Dendritic cell treated with granulocyte-macrophage colony-stimulating factor and Interleukin-4, amounts not matched to agents 40 ng/mL and 50 ng/mL, for 4 days (primary cell): ENCODE measurements at regions not wholly inside any gene's neighbourhood (a gene's known extent, or its start where the extent isn't known, plus 50 kb on each side); places are given as distances from the start of the nearest gene placed in this dataset.

Source experiments
- H3K27ac Mint-ChIP-seq: one replicate; pipeline ENCODE4 v1.8.0; 2022; ENCODE audit warnings: mild to moderate bottlenecking, mixed read lengths
- H3K27me3 Mint-ChIP-seq: one replicate; pipeline ENCODE4 v1.8.0; 2022; ENCODE audit warnings: mild to moderate bottlenecking, mixed read lengths
- H3K36me3 Mint-ChIP-seq: one replicate; pipeline ENCODE4 v1.8.0; 2022; ENCODE audit warnings: low read depth, mixed read lengths
- H3K4me1 Mint-ChIP-seq: one replicate; pipeline ENCODE4 v1.8.0; 2022; ENCODE audit warnings: low read depth, mixed read lengths
- H3K4me3 Mint-ChIP-seq: one replicate; pipeline ENCODE4 v1.8.0; 2022; ENCODE audit warnings: mild to moderate bottlenecking, moderate library complexity, mixed read lengths
- H3K9me3 Mint-ChIP-seq: one replicate; pipeline ENCODE4 v1.8.0; 2022; ENCODE audit warnings: mixed read lengths
- intact Hi-C: fragments of 100-400 bp; cut with micrococcal nuclease; formaldehyde crosslinking; loops from one replicate; pipeline ENCODE4 v1.15.0; 2022

DNA sequence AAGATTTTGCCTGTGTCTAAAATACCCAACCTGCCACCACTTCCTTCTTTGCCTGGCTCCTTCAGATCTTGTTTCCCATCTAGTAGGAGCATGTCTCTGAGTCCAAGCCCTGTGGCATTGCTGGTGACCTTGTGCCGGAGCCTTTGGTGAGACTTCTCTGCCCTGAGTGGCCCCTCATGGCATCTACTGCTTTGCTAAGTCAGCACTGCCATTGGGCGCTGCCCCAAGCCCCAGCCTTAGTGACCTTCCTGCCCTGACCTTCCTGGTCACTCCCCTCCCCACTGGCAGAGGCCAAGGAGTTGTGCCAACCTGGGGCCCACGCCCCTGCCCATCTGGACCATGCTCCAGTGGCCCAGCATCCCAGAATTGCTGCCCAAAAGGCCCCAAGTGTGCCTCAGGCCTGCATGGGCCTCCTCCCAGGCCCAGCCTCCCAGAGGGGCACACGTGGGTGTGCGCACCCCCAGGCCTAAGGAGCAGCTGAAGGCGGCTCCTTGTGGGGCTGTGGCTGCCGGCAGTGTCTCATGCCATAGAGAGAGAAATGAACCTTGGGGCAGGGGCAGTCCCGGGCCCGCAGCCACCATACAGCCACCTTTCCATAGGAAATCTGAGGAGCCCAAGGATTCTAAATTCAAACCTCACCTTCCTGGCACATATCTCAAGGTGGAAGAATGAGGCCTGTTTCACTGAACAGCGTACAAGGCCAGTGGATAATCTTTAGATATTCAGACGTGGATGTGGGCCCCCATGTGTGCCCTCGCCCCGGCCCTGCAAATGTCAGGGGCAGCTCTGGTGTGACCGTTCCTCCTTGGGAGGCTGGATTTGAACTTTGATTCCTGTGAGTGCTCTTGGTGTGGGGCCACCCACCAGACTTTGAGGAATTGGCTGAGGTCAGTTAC, 100.2 kb upstream of the SLC66A3 start:
- Mint-ChIP-seq H3K27me3 (peaks cover 14% of the 10 kb centered on the region), H3K27ac (no peak overlapping the region), H3K4me1 (no peaks in the 10 kb centered on the region), H3K4me3 (no peak overlapping the region), H3K36me3 (no peaks in the 10 kb centered on the region), H3K9me3 (no peaks in the 10 kb centered on the region)
- intact Hi-C loops = no loop called here

DNA sequence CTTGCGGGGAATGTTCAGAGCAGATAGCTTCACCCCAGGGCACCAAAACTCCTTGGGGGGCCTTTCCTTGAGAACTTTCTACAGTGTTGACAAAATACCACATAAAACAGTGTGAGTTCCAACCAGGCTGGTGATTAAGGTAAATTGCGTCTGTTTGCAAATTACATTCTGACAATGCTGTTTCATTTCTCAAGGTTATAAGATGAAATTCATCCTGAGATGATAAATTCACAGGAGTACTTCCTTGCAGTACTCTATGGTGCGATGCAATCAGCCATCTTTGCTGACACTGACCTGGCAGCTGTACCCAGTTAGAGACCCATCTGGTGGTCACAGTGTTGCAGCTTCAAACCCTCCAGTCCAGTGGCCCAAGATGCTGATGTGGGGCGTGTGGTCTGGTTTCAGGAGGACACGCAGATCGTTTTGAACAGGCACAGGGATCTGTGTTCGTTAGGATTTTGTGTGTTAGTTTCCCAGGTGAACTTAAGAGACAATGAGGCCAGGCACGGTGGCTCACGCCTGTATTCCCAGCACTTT, 99.5 kb upstream of the SLC66A3 start:
- H3K27ac Mint-ChIP-seq = no peak overlapping the region
- no peaks in the 10 kb centered on the region for H3K36me3 Mint-ChIP-seq
- no peak overlapping the region for H3K4me3 Mint-ChIP-seq
- intact Hi-C loops = no loop called here
- H3K9me3 Mint-ChIP-seq = peaks cover 6% of the 10 kb centered on the region
- no peaks in the 10 kb centered on the region for H3K4me1 Mint-ChIP-seq
- H3K27me3 Mint-ChIP-seq = peaks cover 16% of the 10 kb centered on the region

DNA sequence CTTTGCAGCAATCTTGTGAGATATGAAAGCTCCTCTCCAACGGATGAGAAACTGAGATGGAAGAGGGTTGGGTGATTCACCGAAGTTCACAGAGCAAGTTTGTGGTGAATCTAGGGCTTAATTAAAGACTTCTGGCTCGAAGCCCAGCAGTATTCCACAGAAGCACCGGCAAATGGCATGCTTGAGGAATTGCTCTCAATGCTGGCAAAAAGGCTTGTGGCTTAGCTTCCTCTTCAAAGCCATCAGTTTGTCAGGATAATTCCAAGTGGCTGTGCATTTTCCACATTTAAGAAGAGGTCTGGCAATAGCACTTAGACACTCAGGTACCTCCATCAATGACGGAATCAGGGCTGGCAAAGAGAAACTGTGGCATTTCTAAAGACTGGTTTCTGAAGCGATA, 98.7 kb upstream of the SLC66A3 start:
- Mint-ChIP-seq H3K9me3 (peaks cover 13% of the 10 kb centered on the region), H3K4me1 (no peaks in the 10 kb centered on the region), H3K4me3 (no peak overlapping the region), H3K36me3 (no peaks in the 10 kb centered on the region), H3K27ac (no peak overlapping the region), H3K27me3 (peaks cover 19% of the 10 kb centered on the region)
- intact Hi-C loops = no loop called here

DNA sequence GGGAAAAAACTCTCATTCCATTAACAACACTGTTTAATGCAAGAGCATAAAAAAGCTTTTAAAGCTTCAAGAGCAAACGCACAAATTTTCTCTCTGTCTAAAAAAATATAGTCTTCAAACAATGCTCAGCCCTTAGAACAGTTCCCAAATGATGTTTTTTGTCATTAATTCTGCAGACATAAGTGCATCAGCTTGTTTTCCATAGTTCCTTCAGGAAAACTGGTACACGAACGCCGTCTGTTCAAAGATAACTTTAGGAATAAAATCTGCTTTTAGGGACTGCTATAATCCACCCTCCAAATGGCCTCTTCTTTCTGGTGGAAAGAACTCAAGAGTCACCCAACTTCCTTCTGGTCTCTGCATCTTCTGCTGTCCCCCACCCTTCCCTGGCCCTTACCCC, 98.2 kb upstream of the SLC66A3 start:
- H3K4me3 Mint-ChIP-seq = no peak overlapping the region
- intact Hi-C loops = no loop called here
- no peaks in the 10 kb centered on the region for H3K36me3 Mint-ChIP-seq
- H3K4me1 Mint-ChIP-seq = no peaks in the 10 kb centered on the region
- H3K27me3 Mint-ChIP-seq = peaks cover 19% of the 10 kb centered on the region
- H3K9me3 Mint-ChIP-seq = peaks cover 13% of the 10 kb centered on the region
- H3K27ac Mint-ChIP-seq = no peak overlapping the region

DNA sequence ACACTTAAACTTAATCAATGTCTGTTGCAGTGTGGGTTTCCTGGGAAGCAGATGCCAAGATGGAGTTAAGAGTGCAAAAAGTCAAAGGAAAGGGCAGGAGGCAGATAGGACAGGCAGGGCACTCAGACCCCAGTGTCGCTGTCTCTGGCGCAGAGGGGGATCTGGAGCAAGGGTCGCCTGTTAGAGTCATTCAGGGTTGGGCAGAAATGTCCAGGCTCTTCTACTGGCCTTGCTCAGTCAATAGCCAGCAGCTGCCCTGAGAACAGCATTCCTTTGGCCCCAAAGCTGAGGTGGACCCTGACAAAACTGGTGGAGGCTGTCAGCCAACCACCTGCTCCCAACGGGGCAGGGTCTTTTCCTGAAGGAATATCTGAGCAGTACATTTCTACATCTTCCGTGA, 97.1 kb upstream of the SLC66A3 start:
- Mint-ChIP-seq H3K27me3 (peaks cover 21% of the 10 kb centered on the region), H3K27ac (no peak overlapping the region), H3K4me3 (no peak overlapping the region), H3K9me3 (peaks cover 13% of the 10 kb centered on the region), H3K4me1 (no peaks in the 10 kb centered on the region), H3K36me3 (no peaks in the 10 kb centered on the region)
- intact Hi-C loops = no loop called here

DNA sequence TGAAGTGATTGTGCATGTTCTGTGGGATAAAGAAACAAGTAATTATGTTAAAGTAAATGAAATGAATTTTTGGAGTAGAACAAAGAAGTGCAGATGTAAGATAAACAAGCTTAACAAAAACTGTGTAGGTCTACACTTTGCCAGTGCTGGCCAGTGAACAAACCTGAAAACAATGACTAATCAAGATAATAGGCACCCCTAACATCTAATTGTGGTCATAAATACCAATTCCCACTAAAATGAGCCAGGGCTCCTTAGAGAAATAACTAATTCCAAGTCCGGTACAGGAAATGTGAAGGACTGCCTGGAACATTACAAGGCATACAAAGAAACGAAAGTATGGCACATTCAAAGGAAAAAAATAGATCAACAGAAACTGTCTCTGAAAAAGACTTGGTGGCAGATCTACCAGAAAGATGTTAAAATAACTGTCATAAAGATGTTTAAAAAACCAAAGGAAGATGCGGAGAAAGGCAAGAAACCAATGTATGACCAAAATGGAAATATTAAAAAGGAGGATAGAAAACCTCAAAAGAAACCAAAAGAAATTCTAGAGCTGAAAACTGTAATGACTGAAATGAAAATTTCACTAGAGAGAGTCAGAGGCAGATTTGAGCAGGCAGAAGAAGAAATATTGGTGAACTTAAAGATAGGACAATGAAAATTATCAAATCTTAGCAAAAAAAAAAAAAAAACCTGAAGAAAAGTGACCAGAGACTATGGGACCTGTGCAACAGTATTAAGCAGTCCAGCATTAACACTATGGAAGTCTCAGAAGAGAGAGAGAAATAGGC, 94.7 kb upstream of the SLC66A3 start:
- Mint-ChIP-seq H3K27ac (no peak overlapping the region), H3K9me3 (peaks cover 13% of the 10 kb centered on the region), H3K4me3 (no peak overlapping the region), H3K27me3 (peaks cover 28% of the 10 kb centered on the region), H3K4me1 (no peaks in the 10 kb centered on the region), H3K36me3 (no peaks in the 10 kb centered on the region)
- intact Hi-C loops = no loop called here

DNA sequence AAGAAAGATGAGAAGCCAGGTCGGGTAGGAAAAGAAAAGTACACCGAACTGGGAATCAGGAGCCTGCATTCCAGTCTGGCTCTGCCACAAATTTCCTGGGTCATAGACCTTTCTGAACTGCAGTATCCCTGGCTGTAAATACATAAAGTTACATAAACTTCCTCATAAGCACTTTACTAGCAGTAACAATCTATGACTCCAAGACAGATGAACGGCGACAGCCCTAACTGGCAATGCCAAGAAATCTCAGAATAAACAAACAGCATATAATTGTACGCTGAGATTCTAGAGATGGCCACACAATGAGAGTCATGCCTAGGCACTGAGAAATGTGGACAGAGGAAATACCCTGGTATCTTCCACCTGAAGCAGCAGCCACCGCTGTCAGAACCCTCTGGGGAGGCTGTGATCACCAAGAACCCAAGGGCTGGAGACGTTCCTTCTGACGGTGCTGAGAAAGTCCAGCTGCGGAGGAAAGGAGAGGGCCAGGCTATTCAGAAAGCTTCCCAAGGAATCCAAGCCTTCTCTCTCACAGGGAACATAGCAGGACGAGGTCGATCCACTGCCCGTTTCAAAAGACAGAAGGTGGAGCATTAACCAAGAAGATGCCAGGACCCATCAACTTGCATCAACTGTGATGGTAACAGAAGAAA, 89.3 kb upstream of the SLC66A3 start:
- no peak overlapping the region for H3K4me3 Mint-ChIP-seq
- H3K4me1 Mint-ChIP-seq = peaks cover 2% of the 10 kb centered on the region
- peaks cover 18% of the 10 kb centered on the region for H3K27me3 Mint-ChIP-seq
- H3K27ac Mint-ChIP-seq = no peak overlapping the region
- no peaks in the 10 kb centered on the region for H3K36me3 Mint-ChIP-seq
- intact Hi-C loops = no loop called here
- H3K9me3 Mint-ChIP-seq = peaks cover 5% of the 10 kb centered on the region

DNA sequence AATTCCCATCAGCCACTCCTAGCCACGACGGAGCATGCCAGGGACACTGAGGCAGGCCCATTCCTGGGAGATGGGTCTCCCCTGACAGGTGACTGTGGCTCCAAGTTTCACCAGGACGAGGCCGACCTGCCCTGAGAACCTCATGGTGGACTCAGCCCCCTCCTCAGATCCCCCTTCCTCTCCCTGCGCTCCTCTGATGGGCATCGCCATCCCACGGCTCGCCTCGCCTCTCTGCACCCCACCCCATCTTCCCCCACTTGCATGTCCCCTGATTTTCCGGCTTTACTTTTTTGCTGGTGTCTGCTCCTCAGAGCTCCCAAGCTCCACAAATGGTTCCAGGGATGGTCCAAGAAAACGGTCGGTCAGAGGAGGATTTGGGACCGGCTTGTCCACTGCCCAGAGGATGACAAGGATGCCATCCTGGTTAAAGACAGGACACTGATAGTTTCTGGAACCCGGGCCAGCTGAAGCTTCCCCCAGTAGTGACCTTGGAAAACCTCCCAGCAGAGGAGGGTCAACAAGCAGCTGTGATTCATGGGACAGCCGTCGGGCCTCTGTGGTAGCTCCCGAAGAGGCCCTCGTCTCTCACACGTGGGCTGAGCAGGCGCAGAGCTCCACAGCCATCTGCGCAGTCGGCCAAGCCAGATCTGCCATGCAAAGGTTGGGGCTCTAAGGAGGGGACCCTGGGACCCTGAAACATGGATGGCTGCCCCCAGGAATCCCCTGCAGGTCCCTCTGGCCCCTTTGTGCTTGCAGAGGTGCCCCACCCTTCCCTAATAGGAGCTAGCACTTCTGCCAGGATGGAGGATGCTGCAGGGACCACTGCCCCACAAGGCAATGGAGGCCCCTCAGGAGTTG, 87.8 kb upstream of the SLC66A3 start:
- peaks cover 19% of the 10 kb centered on the region for H3K27me3 Mint-ChIP-seq
- H3K36me3 Mint-ChIP-seq = no peaks in the 10 kb centered on the region
- H3K4me3 Mint-ChIP-seq = no peak overlapping the region
- intact Hi-C loops = no loop called here
- no peak overlapping the region for H3K27ac Mint-ChIP-seq
- no peaks in the 10 kb centered on the region for H3K9me3 Mint-ChIP-seq
- peaks cover 12% of the 10 kb centered on the region for H3K4me1 Mint-ChIP-seq

DNA sequence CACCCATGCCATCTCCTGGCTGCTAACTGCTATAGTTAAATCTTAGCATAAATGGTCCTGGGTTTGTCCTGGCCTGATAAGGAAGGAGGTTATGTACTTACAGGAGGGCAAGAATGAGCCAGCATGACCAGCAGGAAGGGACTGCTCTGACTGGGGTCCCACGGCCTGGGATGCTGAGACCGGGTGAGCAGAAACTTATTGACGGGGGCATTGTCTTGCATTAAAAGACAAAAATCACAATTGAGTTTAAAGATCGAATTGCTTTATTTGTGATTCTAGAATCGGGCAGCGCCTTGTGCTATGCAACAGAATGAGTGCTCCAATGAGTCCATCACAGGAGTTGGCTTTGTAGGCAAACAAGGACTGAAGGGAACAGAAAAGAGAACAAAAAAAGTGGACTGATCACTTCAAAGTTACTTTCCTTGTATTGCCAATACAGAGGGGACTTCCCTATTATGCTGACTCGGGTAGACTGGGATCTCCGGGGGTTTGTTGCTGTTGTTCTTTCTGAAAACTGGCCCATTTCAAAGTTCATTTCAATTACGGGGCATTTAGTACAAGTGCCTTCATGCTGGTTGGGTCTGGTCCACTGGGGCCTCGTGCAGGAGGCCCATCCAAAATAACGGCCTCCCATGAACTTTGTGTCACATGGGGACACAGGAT, 87.1 kb upstream of the SLC66A3 start:
- Mint-ChIP-seq H3K4me1 (peaks cover 16% of the 10 kb centered on the region), H3K27me3 (peaks cover 24% of the 10 kb centered on the region), H3K4me3 (no peak overlapping the region), H3K9me3 (no peaks in the 10 kb centered on the region), H3K27ac (no peak overlapping the region), H3K36me3 (no peaks in the 10 kb centered on the region)
- intact Hi-C loops = no loop called here

DNA sequence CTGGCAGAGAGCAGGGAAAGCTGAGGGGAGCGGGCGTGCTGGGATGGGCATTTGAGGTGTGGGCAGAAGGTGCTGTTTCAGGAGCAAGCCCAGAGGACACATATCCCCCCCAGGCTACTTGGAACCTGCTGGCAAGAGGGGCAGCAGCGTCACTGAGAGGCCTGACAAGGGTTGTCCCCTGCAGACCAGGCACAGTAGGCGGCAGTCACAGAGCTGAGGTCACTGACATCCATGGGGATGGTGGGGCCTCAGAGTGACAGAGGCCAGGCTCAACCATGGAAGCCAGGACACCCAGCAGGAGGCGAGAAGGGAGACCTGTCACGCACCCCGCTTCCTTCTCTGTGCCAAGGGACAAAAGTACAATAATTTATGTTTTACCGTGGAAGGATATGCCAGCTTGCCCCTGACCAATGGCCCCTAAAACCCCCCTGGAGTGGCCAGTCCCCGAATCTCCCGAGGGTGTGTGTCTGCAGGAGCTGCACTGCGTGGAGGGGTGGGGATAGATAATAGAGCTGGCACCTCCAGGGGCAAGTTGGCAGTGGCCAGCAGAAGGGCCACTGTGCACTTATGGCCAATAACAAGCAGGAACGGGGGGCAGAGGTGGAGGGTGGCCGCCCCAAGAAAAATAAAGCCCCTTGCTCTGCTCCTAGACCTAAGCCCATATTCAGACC, 86.3 kb upstream of the SLC66A3 start:
- H3K4me3 Mint-ChIP-seq = no peak overlapping the region
- intact Hi-C loops = no loop called here
- peaks cover 18% of the 10 kb centered on the region for H3K4me1 Mint-ChIP-seq
- H3K36me3 Mint-ChIP-seq = no peaks in the 10 kb centered on the region
- H3K27me3 Mint-ChIP-seq = peaks cover 23% of the 10 kb centered on the region
- H3K27ac Mint-ChIP-seq = no peak overlapping the region
- no peaks in the 10 kb centered on the region for H3K9me3 Mint-ChIP-seq

DNA sequence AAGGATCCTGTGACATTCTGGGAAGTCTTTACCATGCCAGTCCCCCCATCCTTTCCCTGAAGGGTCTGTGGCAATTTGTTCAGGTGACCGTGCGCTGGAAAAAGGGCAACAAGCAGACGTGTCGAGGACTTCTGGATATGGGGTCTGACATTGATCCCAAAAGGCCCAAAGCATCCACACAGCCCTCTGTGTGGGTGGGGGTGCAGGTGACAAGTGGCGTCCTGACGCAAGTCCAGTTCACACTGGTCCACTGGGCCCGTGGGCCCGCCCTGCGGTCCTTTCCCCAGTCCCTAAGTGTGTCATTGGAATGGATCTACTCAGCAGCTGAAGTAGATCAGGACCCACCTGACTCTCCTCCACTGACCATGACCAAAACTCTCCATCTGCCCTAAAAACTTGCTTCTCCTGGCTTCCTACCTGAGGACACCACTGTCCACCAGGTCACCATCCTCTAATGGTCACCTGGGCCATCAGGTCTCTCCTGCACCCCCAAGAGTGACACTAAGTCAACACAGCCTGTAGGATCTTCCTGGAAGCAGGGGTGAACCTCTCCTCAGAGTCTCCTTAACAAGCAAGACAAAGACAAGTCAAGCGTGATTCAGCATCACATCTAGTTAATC, 85.6 kb upstream of the SLC66A3 start:
- Mint-ChIP-seq H3K27me3 (peaks cover 25% of the 10 kb centered on the region), H3K36me3 (no peaks in the 10 kb centered on the region), H3K9me3 (no peaks in the 10 kb centered on the region), H3K27ac (no peak overlapping the region), H3K4me1 (peaks cover 18% of the 10 kb centered on the region), H3K4me3 (no peak overlapping the region)
- intact Hi-C loops = no loop called here

DNA sequence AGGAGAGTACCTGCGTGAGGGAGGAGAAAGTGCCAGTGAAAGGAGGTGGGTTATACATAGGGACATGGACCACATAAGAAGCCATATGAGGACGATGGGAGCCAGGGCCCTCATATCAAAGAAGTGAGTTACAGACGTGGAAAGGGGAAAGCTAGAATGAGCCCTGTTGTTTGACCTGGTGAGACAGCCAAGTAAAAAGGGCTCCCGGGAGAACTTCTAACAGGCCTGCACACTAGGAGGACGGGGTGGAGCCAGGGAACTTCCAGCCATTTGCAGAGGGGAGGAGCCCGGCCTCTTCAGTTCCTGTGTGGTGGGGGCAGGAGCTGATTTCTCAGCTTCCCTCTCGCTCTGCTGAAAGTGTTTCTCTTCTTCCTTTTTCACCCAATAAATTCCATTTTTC, 84.1 kb upstream of the SLC66A3 start:
- Mint-ChIP-seq H3K9me3 (no peaks in the 10 kb centered on the region), H3K27ac (no peak overlapping the region), H3K36me3 (no peaks in the 10 kb centered on the region), H3K27me3 (peaks cover 21% of the 10 kb centered on the region), H3K4me3 (no peak overlapping the region), H3K4me1 (peaks cover 18% of the 10 kb centered on the region)
- intact Hi-C loops = no loop called here
